IMR-90 (cell line): ENCODE measurements at regions not wholly inside any gene's neighbourhood (a gene's known extent, or its start where the extent isn't known, plus 50 kb on each side); places are given as distances from the start of the nearest gene placed in this dataset.

Source experiments
- BHLHE40 ChIP-seq: fragments of 150-350 bp; IDR thresholded peaks from 2 replicates; pipeline ENCODE4 v1.6.1; 2016; ENCODE audit warnings: mild to moderate bottlenecking, low read depth, low read length
- CEBPB ChIP-seq: IDR thresholded peaks from 2 replicates; pipeline ENCODE4 v1.6.1; 2012; ENCODE audit warnings: low read depth, low read length, improper control_type of control experiment
- CTCF ChIP-seq: conservative IDR thresholded peaks from 2 replicates; pipeline ENCODE4 v1.5.1; 2012; ENCODE audit warnings: mild to moderate bottlenecking, low read depth, low read length, improper control_type of control experiment
- ELK1 ChIP-seq: fragments of 150-350 bp; IDR thresholded peaks from 2 replicates; pipeline ENCODE4 v1.6.1; 2016; ENCODE audit warnings: low read depth, mild to moderate bottlenecking, low read length, moderate library complexity, borderline replicate concordance
- FOS ChIP-seq: fragments of 150-350 bp; IDR thresholded peaks from 2 replicates; pipeline ENCODE4 v1.6.1; 2016; ENCODE audit warnings: low read depth, low read length
- MXI1 ChIP-seq: IDR thresholded peaks from 2 replicates; pipeline ENCODE4 v1.6.1; 2012; ENCODE audit warnings: low read depth, mild to moderate bottlenecking, low read length, moderate library complexity, borderline replicate concordance
- NFE2L2 ChIP-seq: fragments of 150-350 bp; IDR thresholded peaks from 2 replicates; pipeline ENCODE4 v1.6.1; 2016; ENCODE audit warnings: low read depth, mild to moderate bottlenecking, low read length
- POLR2A ChIP-seq: IDR thresholded peaks from 2 replicates; pipeline ENCODE4 v1.6.1; 2012; ENCODE audit warnings: mild to moderate bottlenecking, low read depth, low read length
- RAD21 ChIP-seq: IDR thresholded peaks from 2 replicates; pipeline ENCODE4 v1.6.1; 2012; ENCODE audit warnings: low read length, improper control_type of control experiment
- RCOR1 ChIP-seq: IDR thresholded peaks from 2 replicates; pipeline ENCODE4 v1.6.1; 2012; ENCODE audit warnings: mild to moderate bottlenecking, low read length, improper control_type of control experiment; ENCODE audit not compliant: insufficient replicate concordance
- RFX5 ChIP-seq: IDR thresholded peaks from 2 replicates; pipeline ENCODE4 v1.8.0; 2012; ENCODE audit warnings: low read depth, mild to moderate bottlenecking, low read length, moderate library complexity
- SMC3 ChIP-seq: fragments of 150-350 bp; IDR thresholded peaks from 2 replicates; pipeline ENCODE4 v1.6.1; 2016; ENCODE audit warnings: low read depth, mild to moderate bottlenecking, antibody characterized with exemption, low read length, moderate library complexity
- USF2 ChIP-seq: fragments of 150-350 bp; IDR thresholded peaks from 2 replicates; pipeline ENCODE4 v1.6.1; 2017; ENCODE audit warnings: mild to moderate bottlenecking, antibody characterized with exemption, low read length, low read depth

- no peak for TF ChIP-seq CTCF
- no peak for TF ChIP-seq FOS
- no peak for TF ChIP-seq RAD21
- no peak for TF ChIP-seq RCOR1
- no peak for TF ChIP-seq SMC3
- TF ChIP-seq RFX5 = no peak
- TF ChIP-seq POLR2A = no peak
- TF ChIP-seq MXI1 = no peak
- TF ChIP-seq NFE2L2 = no peak
- no peak for TF ChIP-seq USF2
- TF ChIP-seq CEBPB = no peak
- no peak for TF ChIP-seq ELK1
- no peak for TF ChIP-seq BHLHE40
Measured at GRCh38 chr2:215705281-215705680, 269.4 kb upstream of the FN1 start.
